Fibroblast of villous mesenchyme (primary cell): ENCODE measurements at regions not wholly inside any gene's neighbourhood (a gene's known extent, or its start where the extent isn't known, plus 50 kb on each side); places are given as distances from the start of the nearest gene placed in this dataset.

Experiments used
- DNase-seq: peaks from one replicate; pipeline ENCODE4 v3.0.0-alpha.2; 2010; ENCODE audit warnings: low read depth
- H3K4me3 ChIP-seq: 2 replicates; pipeline ENCODE4 v1.5.1; 2011; ENCODE audit warnings: low read depth, mild to moderate bottlenecking, low read length
- TF ChIP-seq, protein P1 (sequence below): IDR thresholded peaks from 2 replicates; pipeline ENCODE4 v1.5.1; 2012; ENCODE audit warnings: low read depth, mild to moderate bottlenecking, low read length; ENCODE audit not compliant: insufficient read depth

DNA sequence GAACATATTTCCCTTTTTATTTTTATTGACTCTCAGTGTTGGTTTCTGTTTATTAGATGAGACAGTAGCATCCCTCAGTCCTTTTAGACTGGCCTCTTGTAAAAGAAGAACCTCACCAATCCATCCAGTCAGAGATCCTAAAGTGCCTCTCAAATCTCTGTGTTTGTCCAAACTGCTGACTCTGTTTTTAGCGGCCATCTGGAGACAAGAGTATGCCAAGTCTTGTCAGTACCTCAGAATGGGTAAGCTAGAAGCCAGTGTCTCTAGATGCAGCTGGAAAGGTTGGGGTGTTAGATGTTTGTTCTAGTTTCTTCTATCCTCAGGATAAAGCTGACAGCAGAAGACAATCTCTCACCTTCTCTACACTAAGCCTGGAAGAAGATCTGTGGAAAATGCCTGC lies 537.7 kb upstream of the ZNF385D start:
- no peak for DNase-seq
- TF ChIP-seq, protein P1, sequence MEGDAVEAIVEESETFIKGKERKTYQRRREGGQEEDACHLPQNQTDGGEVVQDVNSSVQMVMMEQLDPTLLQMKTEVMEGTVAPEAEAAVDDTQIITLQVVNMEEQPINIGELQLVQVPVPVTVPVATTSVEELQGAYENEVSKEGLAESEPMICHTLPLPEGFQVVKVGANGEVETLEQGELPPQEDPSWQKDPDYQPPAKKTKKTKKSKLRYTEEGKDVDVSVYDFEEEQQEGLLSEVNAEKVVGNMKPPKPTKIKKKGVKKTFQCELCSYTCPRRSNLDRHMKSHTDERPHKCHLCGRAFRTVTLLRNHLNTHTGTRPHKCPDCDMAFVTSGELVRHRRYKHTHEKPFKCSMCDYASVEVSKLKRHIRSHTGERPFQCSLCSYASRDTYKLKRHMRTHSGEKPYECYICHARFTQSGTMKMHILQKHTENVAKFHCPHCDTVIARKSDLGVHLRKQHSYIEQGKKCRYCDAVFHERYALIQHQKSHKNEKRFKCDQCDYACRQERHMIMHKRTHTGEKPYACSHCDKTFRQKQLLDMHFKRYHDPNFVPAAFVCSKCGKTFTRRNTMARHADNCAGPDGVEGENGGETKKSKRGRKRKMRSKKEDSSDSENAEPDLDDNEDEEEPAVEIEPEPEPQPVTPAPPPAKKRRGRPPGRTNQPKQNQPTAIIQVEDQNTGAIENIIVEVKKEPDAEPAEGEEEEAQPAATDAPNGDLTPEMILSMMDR = no peak
- H3K4me3 ChIP-seq = no peak overlapping the region

DNA sequence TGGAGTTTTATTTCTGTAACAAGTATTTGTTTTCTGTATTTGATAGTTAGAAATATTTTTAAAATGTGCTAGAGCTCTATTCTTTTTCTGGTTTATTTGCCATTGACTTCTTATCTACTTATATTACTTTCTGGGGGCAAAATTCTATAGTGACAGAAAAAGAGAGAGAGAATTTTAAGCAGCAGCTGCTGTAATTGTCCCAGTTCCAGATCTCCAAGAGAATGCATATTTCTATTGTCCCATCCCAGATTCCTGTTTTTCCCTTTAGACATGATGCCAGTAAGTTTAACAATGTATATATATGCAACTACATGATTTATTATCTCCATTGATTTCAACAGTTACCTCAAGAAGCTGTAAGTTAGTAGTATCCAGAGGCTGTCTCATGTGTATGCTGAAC lies 541.7 kb upstream of the ZNF385D start:
- H3K4me3 ChIP-seq = no peak overlapping the region
- TF ChIP-seq, protein P1 = no peak
- no peak for DNase-seq

DNA sequence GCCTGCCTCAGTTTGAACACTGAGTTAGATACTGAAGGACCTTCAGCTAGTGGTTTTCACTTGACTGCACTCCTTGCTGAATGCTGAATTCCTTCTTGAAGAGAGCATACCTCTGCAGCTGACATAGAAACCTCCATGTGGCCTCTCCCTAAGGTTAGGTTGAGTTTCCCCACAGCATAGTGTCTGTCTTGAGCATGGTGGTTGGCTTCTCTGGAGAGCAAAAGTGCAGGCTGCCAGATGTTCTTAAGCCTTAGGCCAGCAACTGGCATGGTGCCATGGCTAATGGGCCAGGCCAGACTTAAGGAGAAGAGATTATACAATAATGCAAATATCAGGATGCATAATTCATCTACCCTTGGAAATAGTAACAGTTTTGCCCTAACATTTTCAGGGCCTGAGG lies 545.6 kb upstream of the ZNF385D start:
- DNase-seq = peak; percentile 3
- TF ChIP-seq, protein P1 = no peak

DNA sequence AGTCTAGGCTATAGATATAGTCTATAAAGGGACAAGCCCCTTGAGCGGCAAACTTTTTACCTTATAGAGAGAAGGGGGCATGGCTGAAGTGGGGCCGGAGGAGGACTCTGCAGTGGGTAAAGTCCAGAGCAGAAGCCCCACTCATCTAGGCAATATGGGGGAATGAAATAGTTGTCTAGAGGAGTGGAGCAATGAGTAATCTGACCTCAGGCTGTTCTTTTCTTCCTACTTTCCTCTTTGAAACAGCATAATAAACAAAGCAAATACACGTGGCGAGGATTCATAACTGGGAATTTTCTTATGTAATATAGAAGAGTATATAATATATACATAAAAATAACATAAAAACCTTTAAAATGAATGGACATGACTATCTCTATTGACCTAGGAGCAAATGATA lies 546.4 kb upstream of the ZNF385D start:
- DNase-seq = no peak
- no peak overlapping the region for H3K4me3 ChIP-seq
- TF ChIP-seq, protein P1 = no peak

More for the DNA sequence above, 545.6 kb upstream of the ZNF385D start:
- no peak overlapping the region for H3K4me3 ChIP-seq

DNA sequence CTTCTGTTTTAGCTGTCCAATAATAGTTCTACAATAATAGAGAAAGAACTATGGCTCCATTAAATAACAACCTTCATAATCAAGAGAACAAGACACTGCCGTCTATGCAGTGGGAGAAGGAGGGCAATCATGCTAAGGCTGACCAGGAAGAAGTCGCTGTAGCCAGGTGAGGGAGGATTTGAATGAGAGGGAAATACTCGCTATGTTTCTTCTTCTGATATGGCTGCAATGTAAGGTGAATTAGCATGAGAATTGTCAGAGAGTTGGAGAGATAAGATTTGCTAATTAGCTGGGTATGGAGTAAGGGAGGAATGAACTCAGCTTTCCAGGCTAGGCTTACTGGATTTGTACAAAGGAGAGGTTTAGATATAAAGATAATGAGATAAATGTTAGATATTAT lies 555.4 kb upstream of the ZNF385D start:
- H3K4me3 ChIP-seq = no peak overlapping the region
- TF ChIP-seq, protein P1 = no peak
- no peak for DNase-seq

DNA sequence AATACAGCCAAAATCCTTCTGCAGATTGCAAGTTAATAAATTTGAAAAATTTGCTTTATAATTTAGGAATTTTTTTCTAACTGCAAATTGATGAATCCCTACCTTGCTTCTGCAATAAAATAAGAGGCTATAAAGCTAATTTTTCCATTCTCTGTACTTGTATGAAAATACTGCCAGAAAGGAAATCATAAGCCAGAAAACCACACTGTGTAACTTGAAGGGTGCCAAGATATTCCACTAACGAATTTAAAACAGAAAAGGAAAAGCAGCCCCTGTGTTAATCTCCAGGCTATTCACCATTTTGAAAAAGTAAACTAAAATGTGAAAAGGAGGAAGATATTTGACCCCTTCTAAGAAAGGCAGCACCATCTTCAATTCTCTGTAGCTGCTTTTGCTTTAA lies 557.9 kb upstream of the ZNF385D start:
- TF ChIP-seq, protein P1 = no peak
- H3K4me3 ChIP-seq = no peak overlapping the region
- DNase-seq = no peak

DNA sequence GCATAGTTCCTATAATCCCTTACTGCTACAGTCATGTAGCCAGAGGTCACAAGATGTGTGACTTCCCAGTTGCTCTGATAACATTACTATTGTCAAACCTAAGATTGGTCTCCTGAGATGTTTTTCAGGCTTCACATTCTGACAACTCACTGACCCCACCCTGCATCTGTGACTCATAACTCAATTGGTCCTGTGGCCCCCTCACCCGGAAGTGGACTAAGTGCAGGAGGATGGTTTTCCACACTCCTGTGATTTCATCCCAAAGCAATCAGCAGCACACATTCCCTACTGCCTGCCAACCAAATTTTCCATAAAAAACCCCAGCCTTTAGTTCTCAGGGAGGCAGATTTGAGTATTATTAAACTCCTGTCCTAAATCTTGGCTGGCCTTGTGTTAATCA lies 564.9 kb upstream of the ZNF385D start:
- no peak for DNase-seq
- no peak overlapping the region for H3K4me3 ChIP-seq
- TF ChIP-seq, protein P1 = no peak
